ENCODE measurements at regions not wholly inside any gene's neighbourhood (a gene's known extent, or its start where the extent isn't known, plus 50 kb on each side); places are given as distances from the start of the nearest gene placed in this dataset.

DNA sequence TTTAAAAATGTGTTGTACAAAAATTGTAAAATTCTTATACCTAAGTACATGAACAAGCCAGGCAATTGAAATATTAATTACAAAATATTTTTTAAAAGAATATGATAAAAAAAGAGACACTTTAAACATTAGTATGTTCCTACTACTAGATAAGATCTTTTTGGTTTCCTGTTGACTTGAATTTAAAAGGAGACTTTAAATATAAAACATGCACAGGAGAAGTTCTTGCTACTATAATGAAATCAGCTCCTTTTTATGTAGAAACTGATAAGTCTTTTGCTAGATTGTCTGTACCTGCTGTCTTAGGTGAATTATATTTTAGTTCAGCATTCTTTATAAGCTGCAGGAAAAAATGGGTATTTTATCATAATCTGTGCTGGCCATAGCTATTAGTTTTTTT is 140.2 kb downstream of the TNFSF13B start:
- Histone ChIP-seq H3K36me3 (ENCODE audit: low read depth) (no peaks in the 10 kb centered on the region), H3K4me1 (ENCODE audit: insufficient read depth, poor library complexity, severe bottlenecking) (no peaks in the 10 kb centered on the region), H3K27me3 (ENCODE audit: insufficient read depth, poor library complexity, severe bottlenecking) (peaks cover 10% of the 10 kb centered on the region), H3K9me3 (ENCODE audit: severe bottlenecking) (no peaks in the 10 kb centered on the region), H3K4me3 (ENCODE audit: severe bottlenecking) (no peak overlapping the region), H3K27ac (ENCODE audit: poor library complexity, severe bottlenecking) (no peak overlapping the region)
- TF ChIP-seq, protein P1, sequence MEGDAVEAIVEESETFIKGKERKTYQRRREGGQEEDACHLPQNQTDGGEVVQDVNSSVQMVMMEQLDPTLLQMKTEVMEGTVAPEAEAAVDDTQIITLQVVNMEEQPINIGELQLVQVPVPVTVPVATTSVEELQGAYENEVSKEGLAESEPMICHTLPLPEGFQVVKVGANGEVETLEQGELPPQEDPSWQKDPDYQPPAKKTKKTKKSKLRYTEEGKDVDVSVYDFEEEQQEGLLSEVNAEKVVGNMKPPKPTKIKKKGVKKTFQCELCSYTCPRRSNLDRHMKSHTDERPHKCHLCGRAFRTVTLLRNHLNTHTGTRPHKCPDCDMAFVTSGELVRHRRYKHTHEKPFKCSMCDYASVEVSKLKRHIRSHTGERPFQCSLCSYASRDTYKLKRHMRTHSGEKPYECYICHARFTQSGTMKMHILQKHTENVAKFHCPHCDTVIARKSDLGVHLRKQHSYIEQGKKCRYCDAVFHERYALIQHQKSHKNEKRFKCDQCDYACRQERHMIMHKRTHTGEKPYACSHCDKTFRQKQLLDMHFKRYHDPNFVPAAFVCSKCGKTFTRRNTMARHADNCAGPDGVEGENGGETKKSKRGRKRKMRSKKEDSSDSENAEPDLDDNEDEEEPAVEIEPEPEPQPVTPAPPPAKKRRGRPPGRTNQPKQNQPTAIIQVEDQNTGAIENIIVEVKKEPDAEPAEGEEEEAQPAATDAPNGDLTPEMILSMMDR (IDR thresholded peaks at IDR 0.05; ENCODE audit: poor library complexity, severe bottlenecking), result no peak
- DNase-seq (ENCODE audit: low spot score) (no peak), ATAC-seq (ENCODE audit: low read depth) (no peak)

DNA sequence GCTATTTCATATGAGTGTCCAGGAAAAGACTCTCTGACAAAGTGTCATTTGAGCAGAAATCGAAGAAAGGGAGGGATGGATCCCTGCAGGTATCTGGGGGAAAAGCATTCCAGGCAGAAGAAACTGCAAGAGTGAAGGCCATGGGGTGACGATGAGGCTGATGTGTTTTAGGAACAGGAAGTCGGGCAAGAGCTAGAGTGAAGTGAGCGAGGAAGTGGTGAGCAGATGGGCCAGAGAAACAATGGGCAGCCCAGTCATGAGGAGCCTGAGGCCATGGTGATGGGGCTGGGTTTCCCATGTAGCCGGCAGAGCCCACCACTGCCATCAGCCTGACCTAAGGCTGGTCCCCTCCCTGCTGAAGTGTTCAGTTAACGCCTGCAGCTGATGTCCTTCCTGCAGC is 150.2 kb downstream of the TNFSF13B start:
- Histone ChIP-seq H3K4me1 (ENCODE audit: insufficient read depth, poor library complexity, severe bottlenecking) (no peaks in the 10 kb centered on the region), H3K36me3 (ENCODE audit: low read depth) (no peaks in the 10 kb centered on the region), H3K27me3 (ENCODE audit: insufficient read depth, poor library complexity, severe bottlenecking) (peaks cover 3% of the 10 kb centered on the region), H3K27ac (ENCODE audit: poor library complexity, severe bottlenecking) (no peak overlapping the region), H3K4me3 (ENCODE audit: severe bottlenecking) (no peak overlapping the region), H3K9me3 (ENCODE audit: severe bottlenecking) (peaks cover 1% of the 10 kb centered on the region)
- TF ChIP-seq, protein P1 (IDR thresholded peaks at IDR 0.05; ENCODE audit: poor library complexity, severe bottlenecking), result no peak
- DNase-seq (ENCODE audit: low spot score) (no peak), ATAC-seq (ENCODE audit: low read depth) (no peak)

DNA sequence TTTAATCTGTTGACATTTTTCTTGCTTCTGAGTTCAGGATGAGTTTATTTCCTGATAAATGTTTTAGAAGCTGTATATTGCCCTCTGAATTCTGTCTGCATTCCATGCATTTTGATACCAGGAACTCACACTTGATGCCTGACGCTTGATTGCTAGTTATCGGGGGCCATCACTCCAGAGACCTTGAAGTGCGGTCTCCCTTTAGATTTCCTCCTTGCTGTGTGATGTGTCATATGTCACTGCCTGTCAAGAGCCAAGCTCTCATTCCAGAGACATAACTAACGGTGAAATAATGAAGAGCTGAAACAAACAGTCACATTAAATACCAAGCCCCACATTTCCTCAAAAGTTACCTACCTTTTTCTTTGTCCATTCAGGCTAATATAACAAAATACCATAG is 155.5 kb downstream of the TNFSF13B start:
- DNase-seq (ENCODE audit: low spot score) (no peak), ATAC-seq (ENCODE audit: low read depth) (no peak)
- no peak overlapping the region for H3K4me3 ChIP-seq (ENCODE audit: severe bottlenecking)
- H3K27ac ChIP-seq (ENCODE audit: poor library complexity, severe bottlenecking), result no peak overlapping the region
- peaks cover 1% of the 10 kb centered on the region for H3K9me3 ChIP-seq (ENCODE audit: severe bottlenecking)
- no peaks in the 10 kb centered on the region for H3K4me1 ChIP-seq (ENCODE audit: insufficient read depth, poor library complexity, severe bottlenecking)
- H3K36me3 ChIP-seq (ENCODE audit: low read depth), result no peaks in the 10 kb centered on the region
- peaks cover 3% of the 10 kb centered on the region for H3K27me3 ChIP-seq (ENCODE audit: insufficient read depth, poor library complexity, severe bottlenecking)
- TF ChIP-seq, protein P1 (IDR thresholded peaks at IDR 0.05; ENCODE audit: poor library complexity, severe bottlenecking), result no peak

DNA sequence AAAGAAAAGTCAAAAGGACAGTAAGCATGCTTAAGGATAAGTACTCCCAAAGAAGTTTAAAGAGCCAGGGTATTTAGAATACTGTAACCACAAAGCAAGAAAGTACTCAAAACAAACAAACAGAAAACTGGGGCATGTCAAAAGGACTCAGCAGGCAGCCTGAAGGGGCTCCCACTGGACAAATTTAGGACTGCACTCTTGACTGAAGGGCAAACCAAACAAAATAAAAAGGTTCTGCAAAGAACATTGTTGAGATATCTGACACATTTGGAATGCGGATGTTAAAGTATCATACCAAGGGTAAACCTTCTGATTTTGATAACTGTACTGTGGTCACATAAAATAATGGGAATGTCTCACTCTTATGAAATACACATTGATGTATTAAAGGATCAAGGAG is 157.4 kb downstream of the TNFSF13B start:
- Histone ChIP-seq H3K27ac (ENCODE audit: poor library complexity, severe bottlenecking) (no peak overlapping the region), H3K36me3 (ENCODE audit: low read depth) (no peaks in the 10 kb centered on the region), H3K27me3 (ENCODE audit: insufficient read depth, poor library complexity, severe bottlenecking) (no peaks in the 10 kb centered on the region), H3K4me1 (ENCODE audit: insufficient read depth, poor library complexity, severe bottlenecking) (no peaks in the 10 kb centered on the region), H3K4me3 (ENCODE audit: severe bottlenecking) (no peak overlapping the region), H3K9me3 (ENCODE audit: severe bottlenecking) (peaks cover 1% of the 10 kb centered on the region)
- ATAC-seq (ENCODE audit: low read depth) (no peak), DNase-seq (ENCODE audit: low spot score) (no peak)
- TF ChIP-seq, protein P1 (IDR thresholded peaks at IDR 0.05; ENCODE audit: poor library complexity, severe bottlenecking), result no peak

DNA sequence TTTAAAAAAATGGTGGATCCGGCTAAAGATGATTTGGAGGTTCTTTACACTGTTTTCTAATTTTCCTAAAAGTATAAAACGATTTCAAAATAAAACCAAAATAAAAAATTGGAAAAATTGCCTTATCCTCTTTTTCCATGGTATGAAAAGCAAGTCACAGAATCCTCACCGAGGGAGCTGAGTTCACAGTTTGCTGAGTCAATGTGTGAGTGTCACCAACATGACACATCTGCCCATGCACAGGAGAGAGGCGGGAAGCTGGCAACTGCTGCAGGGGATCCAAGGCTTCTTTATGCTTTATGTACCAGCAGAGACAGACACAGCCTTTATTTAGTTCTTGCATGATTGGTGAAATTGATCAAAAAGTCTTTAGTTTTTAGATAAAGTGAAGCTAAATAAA is 157.8 kb downstream of the TNFSF13B start:
- Histone ChIP-seq H3K4me3 (ENCODE audit: severe bottlenecking) (no peak overlapping the region), H3K27ac (ENCODE audit: poor library complexity, severe bottlenecking) (no peak overlapping the region), H3K9me3 (ENCODE audit: severe bottlenecking) (peaks cover 1% of the 10 kb centered on the region), H3K36me3 (ENCODE audit: low read depth) (no peaks in the 10 kb centered on the region), H3K27me3 (ENCODE audit: insufficient read depth, poor library complexity, severe bottlenecking) (no peaks in the 10 kb centered on the region), H3K4me1 (ENCODE audit: insufficient read depth, poor library complexity, severe bottlenecking) (no peaks in the 10 kb centered on the region)
- DNase-seq (ENCODE audit: low spot score), result no peak
- no peak for ATAC-seq (ENCODE audit: low read depth)
- TF ChIP-seq, protein P1 (IDR thresholded peaks at IDR 0.05; ENCODE audit: poor library complexity, severe bottlenecking), result no peak
